Endothelial cell of umbilical vein (primary cell): ENCODE measurements at regions not wholly inside any gene's neighbourhood (a gene's known extent, or its start where the extent isn't known, plus 50 kb on each side); places are given as distances from the start of the nearest gene placed in this dataset.

ENCODE experiments used
- BruUV-seq: library from RNA; stranded (reverse); fragments of 400-500 nt; replicated peaks from 2 replicates; lab custom pipeline; 2021; lab: Mats Ljungman, UMichigan
- CTCF ChIA-PET: fragments of 300-600, 350-600 bp; sonication (Branson Sonifier 250); formaldehyde crosslinking; loops from one replicate; lab custom pipeline; 2021; ENCODE audit warnings: antibody characterized with exemption, inconsistent platforms; lab: Charles Lee
- POLR2A ChIA-PET: fragments of 300-600, 350-600 bp; sonication (Branson Sonifier 250); formaldehyde crosslinking; loops from one replicate; lab custom pipeline; 2021; ENCODE audit warnings: antibody characterized with exemption, inconsistent platforms; lab: Charles Lee
- DNase-seq: peaks from one replicate; pipeline ENCODE4 v3.0.0-alpha.2; 2011; ENCODE audit warnings: low read depth, low spot score
- FAIRE-seq: peaks from 2 replicates; lab custom pipeline; 2011; peaks lifted over from hg19 to GRCh38; lab: Jason Lieb, UNC
- H2AFZ ChIP-seq: 2 replicates; pipeline ENCODE4 v1.6.0; 2012; ENCODE audit warnings: low read depth, low read length, control low read depth, inconsistent platforms
- H3K27ac ChIP-seq: 2 replicates; pipeline ENCODE4 v1.5.1; 2011; ENCODE audit warnings: low read depth, mild to moderate bottlenecking, control low read depth, low read length, moderate library complexity; ENCODE audit not compliant: insufficient read depth
- H3K27me3 ChIP-seq, 2 experiments: 2 replicates each; pipeline versions ENCODE4 v1.6.0 to v1.6.1; 2011; ENCODE audit warnings: low read length in 2 of 2, mixed read lengths in 1 of 2; ENCODE audit not compliant: control insufficient read depth in 2 of 2, insufficient read depth in 2 of 2
- H3K36me3 ChIP-seq, 2 experiments: 2 replicates in 1 of 2; 3 replicates in 1 of 2; pipeline ENCODE4 v1.5.1; 2011; ENCODE audit warnings: low read length in 2 of 2, mild to moderate bottlenecking in 1 of 2, moderate library complexity in 1 of 2; ENCODE audit not compliant: control insufficient read depth in 2 of 2, insufficient read depth in 2 of 2; ENCODE audit errors: extremely low read depth in 1 of 2
- H3K4me1 ChIP-seq: 3 replicates; pipeline ENCODE4 v1.5.1; 2011; ENCODE audit warnings: mild to moderate bottlenecking, low read length; ENCODE audit not compliant: control insufficient read depth, insufficient read depth; ENCODE audit errors: extremely low read depth
- H3K4me2 ChIP-seq: 2 replicates; pipeline ENCODE4 v1.6.1; 2011; ENCODE audit warnings: low read length, control low read depth, mixed read lengths; ENCODE audit not compliant: insufficient read depth
- H3K4me3 ChIP-seq, 3 experiments: fragments of 200-600 bp in 1 of 3; sonication (generic), shearing (Covaris generic) in 1 of 3; replicated peaks in 1 of 3; 2 replicates each; pipeline ENCODE4 v1.5.1; 2011 to 2016; ENCODE audit warnings: control low read depth in 3 of 3, low read length in 3 of 3, mild to moderate bottlenecking in 2 of 3, inconsistent platforms in 1 of 3, low read depth in 1 of 3, moderate library complexity in 1 of 3; ENCODE audit not compliant: insufficient read depth in 1 of 3
- H3K79me2 ChIP-seq: 2 replicates; pipeline ENCODE4 v1.6.0; 2012; ENCODE audit warnings: low read length, inconsistent platforms; ENCODE audit not compliant: control insufficient read depth, insufficient read depth
- H3K9ac ChIP-seq: replicated peaks from 2 replicates; pipeline ENCODE3; 2011; ENCODE audit warnings: low read length, control low read depth; ENCODE audit not compliant: insufficient read depth; ENCODE audit errors: extremely low read depth
- H3K9me1 ChIP-seq: replicated peaks from 3 replicates; pipeline ENCODE4 v1.6.0; 2011; ENCODE audit warnings: mild to moderate bottlenecking, low read length; ENCODE audit not compliant: control insufficient read depth, insufficient read depth; ENCODE audit errors: extremely low read depth
- H3K9me3 ChIP-seq: replicated peaks from 2 replicates; pipeline ENCODE4 v1.5.1; 2012; ENCODE audit warnings: low read length, inconsistent platforms; ENCODE audit not compliant: control insufficient read depth, insufficient read depth
- H4K20me1 ChIP-seq: replicated peaks from 2 replicates; pipeline ENCODE3; 2011; ENCODE audit warnings: mild to moderate bottlenecking, low read length; ENCODE audit not compliant: control insufficient read depth, insufficient read depth; ENCODE audit errors: extremely low read depth
- EZH2 ChIP-seq: IDR thresholded peaks from 2 replicates; pipeline ENCODE4 v1.6.1; 2012; ENCODE audit warnings: borderline replicate concordance, low read depth, mild to moderate bottlenecking, moderate library complexity, low read length, inconsistent platforms; ENCODE audit not compliant: severe bottlenecking
- FOS ChIP-seq: IDR thresholded peaks from 2 replicates; pipeline ENCODE4 v1.6.1; 2011; ENCODE audit warnings: mild to moderate bottlenecking, low read length, moderate library complexity, borderline replicate concordance; ENCODE audit not compliant: insufficient read depth
- GATA2 ChIP-seq: IDR thresholded peaks from 2 replicates; pipeline ENCODE4 v1.7.0; 2011; ENCODE audit warnings: low read depth, mild to moderate bottlenecking, moderate library complexity, mixed read lengths, low read length; ENCODE audit not compliant: insufficient read length, insufficient read depth
- JUN ChIP-seq: IDR thresholded peaks from 2 replicates; pipeline ENCODE4 v1.6.1; 2011; ENCODE audit warnings: borderline replicate concordance, low read depth; ENCODE audit not compliant: insufficient read length, insufficient read depth
- MYC ChIP-seq: IDR thresholded peaks from one replicate; pipeline ENCODE4 v1.6.1; 2011; ENCODE audit warnings: mild to moderate bottlenecking, low read depth, low read length
- POLR2A ChIP-seq: IDR thresholded peaks from 2 replicates; pipeline ENCODE4 v1.6.1; 2012; ENCODE audit warnings: low read depth, mild to moderate bottlenecking, control low read depth, low read length
- POLR2AphosphoS5 ChIP-seq: IDR thresholded peaks from 2 replicates; pipeline ENCODE4 v1.6.1; 2012; ENCODE audit warnings: low read depth, mild to moderate bottlenecking, control low read depth, low read length, moderate library complexity; ENCODE audit not compliant: insufficient read depth
- dilution Hi-C: fragments of 300-500 bp; cut with MboI; formaldehyde crosslinking; loops from one replicate; pipeline ENCODE4 v1.15.0; 2019; ENCODE audit warnings: low sequenced_read_pairs; ENCODE audit not compliant: extremely low pct_ligation_motif_present
- intact Hi-C: fragments of 100-400 bp; cut with micrococcal nuclease; formaldehyde crosslinking; loops from one replicate; pipeline ENCODE4 v1.10.0; 2022
- TF ChIP-seq, protein P1 (sequence below), 2 donors: IDR thresholded peaks; 1 replicate in 1 of 2; 2 replicates in 1 of 2; pipeline ENCODE4 v1.5.1; 2011; ENCODE audit warnings: low read length in 2 of 2, mild to moderate bottlenecking in 2 of 2, moderate library complexity in 2 of 2, control low read depth in 1 of 2, inconsistent platforms in 1 of 2, low read depth in 1 of 2; ENCODE audit not compliant: insufficient read depth in 1 of 2; ENCODE audit errors: extremely low read depth in 1 of 2
- TF ChIP-seq, protein P2 (sequence below): IDR thresholded peaks from 2 replicates; pipeline ENCODE4 v1.6.1; 2011; ENCODE audit not compliant: insufficient read depth, insufficient read length

DNA sequence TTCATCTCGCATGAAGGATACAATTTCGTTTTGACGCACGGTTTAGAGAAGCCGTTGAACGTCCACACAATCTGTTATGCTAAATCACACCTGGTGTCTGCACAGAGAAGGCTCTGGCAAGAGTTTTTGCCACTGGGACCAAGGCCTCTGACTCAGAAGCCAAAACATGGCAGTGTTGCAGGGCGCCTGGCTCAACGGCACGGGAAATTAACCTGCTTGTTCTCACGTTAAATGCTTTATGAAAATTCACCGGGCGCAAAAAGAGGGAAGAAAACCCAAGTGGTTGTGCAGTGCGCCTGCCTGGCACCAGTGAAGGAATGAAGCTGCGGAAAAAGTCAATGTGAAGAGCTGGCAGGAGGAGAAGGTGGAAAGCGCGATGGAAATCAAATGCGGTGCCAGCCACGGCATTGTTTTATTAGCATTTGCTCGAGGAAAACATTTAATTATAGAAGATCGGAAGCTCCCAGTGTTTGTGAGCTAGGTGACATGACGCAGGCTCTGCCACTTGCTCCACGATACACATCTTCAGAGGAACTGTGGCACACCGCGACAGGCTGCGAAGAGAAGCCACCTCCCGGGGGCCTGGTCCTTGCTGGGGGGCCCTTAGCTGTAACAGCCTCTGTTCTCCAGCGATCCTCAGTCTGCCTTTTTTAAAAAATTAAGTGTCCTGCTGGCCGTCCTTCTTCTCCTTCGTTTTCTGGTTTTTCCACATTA lies 126.2 kb downstream of the ZIC5 start:
- ChIA-PET POLR2A (no interaction called here), CTCF (no interaction called here)
- Histone ChIP-seq H3K36me3 (no peaks in the 10 kb centered on the region), H3K9ac (no peak overlapping the region), H3K9me1 (no peaks in the 10 kb centered on the region), H3K4me2 (no peak overlapping the region), H3K4me1 (no peaks in the 10 kb centered on the region), H4K20me1 (no peaks in the 10 kb centered on the region), H3K27ac (no peak overlapping the region), H3K9me3 (no peaks in the 10 kb centered on the region), H3K27me3 (no peaks in the 10 kb centered on the region), H3K79me2 (no peaks in the 10 kb centered on the region), H2AFZ (no peak overlapping the region), H3K4me3 (no peak overlapping the region)
- TF ChIP-seq FOS (no peak), POLR2AphosphoS5 (no peak), MYC (no peak), POLR2A (no peak), EZH2 (no peak), GATA2 (no peak), JUN (no peak)
- TF ChIP-seq, protein P1, sequence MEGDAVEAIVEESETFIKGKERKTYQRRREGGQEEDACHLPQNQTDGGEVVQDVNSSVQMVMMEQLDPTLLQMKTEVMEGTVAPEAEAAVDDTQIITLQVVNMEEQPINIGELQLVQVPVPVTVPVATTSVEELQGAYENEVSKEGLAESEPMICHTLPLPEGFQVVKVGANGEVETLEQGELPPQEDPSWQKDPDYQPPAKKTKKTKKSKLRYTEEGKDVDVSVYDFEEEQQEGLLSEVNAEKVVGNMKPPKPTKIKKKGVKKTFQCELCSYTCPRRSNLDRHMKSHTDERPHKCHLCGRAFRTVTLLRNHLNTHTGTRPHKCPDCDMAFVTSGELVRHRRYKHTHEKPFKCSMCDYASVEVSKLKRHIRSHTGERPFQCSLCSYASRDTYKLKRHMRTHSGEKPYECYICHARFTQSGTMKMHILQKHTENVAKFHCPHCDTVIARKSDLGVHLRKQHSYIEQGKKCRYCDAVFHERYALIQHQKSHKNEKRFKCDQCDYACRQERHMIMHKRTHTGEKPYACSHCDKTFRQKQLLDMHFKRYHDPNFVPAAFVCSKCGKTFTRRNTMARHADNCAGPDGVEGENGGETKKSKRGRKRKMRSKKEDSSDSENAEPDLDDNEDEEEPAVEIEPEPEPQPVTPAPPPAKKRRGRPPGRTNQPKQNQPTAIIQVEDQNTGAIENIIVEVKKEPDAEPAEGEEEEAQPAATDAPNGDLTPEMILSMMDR (IDR thresholded peaks at IDR 0.05; ENCODE audit: extremely low read depth in 1 of 2, insufficient read depth in 1 of 2, low read depth in 1 of 2, low read length in 2 of 2): no peak
- TF ChIP-seq, protein P2, sequence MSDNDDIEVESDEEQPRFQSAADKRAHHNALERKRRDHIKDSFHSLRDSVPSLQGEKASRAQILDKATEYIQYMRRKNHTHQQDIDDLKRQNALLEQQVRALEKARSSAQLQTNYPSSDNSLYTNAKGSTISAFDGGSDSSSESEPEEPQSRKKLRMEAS: no peak
- FAIRE-seq (no peak), DNase-seq (no peak)
- intact Hi-C loops: no loop called here
- no TSS peak for BruUV-seq
- dilution Hi-C loops: no loop called here
